Stomach (tissue), 4 donors: ENCODE measurements at regions not wholly inside any gene's neighbourhood (a gene's known extent, or its start where the extent isn't known, plus 50 kb on each side); places are given as distances from the start of the nearest gene placed in this dataset.

ENCODE experiments used
- CTCF ChIP-seq, 7 experiments: fragments of 450-650 bp in 4 of 7; fragments of 200-600 bp in 3 of 7; sonication (generic) in 3 of 7; IDR thresholded peaks; one replicate each; pipeline ENCODE4 v1.5.1; 2016 to 2019; ENCODE audit warnings: antibody characterized with exemption in 7 of 7, control low read depth in 2 of 7, mild to moderate bottlenecking in 1 of 7
- POLR2A ChIP-seq, 4 donors: fragments of 450-650 bp; IDR thresholded peaks; one replicate each; pipeline ENCODE4 v1.6.1; 2016; ENCODE audit warnings: antibody characterized with exemption in 4 of 4, control low read depth in 2 of 4, mild to moderate bottlenecking in 1 of 4, moderate library complexity in 1 of 4

GRCh38 chr4:177986236-177986635 lies 544.0 kb upstream of the AGA start:
- TF ChIP-seq CTCF (IDR thresholded peaks at IDR 0.05), result no peak
- no peak for TF ChIP-seq POLR2A (IDR thresholded peaks at IDR 0.05)
